ENCODE measurements at regions not wholly inside any gene's neighbourhood (a gene's known extent, or its start where the extent isn't known, plus 50 kb on each side); places are given as distances from the start of the nearest gene placed in this dataset.

- Histone ChIP-seq H3K4me3 (replicated peaks; ENCODE audit: insufficient read depth, low read length) (no peak overlapping the region), H3K27me3 (ENCODE audit: insufficient read depth, poor library complexity, severe bottlenecking) (no peaks in the 10 kb centered on the region), H3K27ac (replicated peaks) (no peak overlapping the region)
- no peak for DNase-seq (ENCODE audit: low read depth in 1 of 2, low spot score in 1 of 2)
- TF ChIP-seq SPI1 (IDR thresholded peaks at IDR 0.05; ENCODE audit: borderline replicate concordance, low read depth) (no peak), CTCF (IDR thresholded peaks at IDR 0.05; ENCODE audit: insufficient read depth, low read length) (no peak), GABPA (IDR thresholded peaks at IDR 0.05; ENCODE audit: low read depth) (no peak)
These were observed 74.0 kb downstream of the GATA3 start for GRCh38 chr10:8128511-8128910.

GRCh38 chr10:8129438-8129837, 75.0 kb downstream of the GATA3 start:
- Histone ChIP-seq H3K4me3 (replicated peaks; ENCODE audit: insufficient read depth, low read length) (no peak overlapping the region), H3K27me3 (ENCODE audit: insufficient read depth, poor library complexity, severe bottlenecking) (no peaks in the 10 kb centered on the region), H3K27ac (replicated peaks) (no peak overlapping the region)
- TF ChIP-seq CTCF (IDR thresholded peaks at IDR 0.05; ENCODE audit: insufficient read depth, low read length) (no peak), GABPA (IDR thresholded peaks at IDR 0.05; ENCODE audit: low read depth) (no peak), POLR2AphosphoS5 (IDR thresholded peaks at IDR 0.05; ENCODE audit: low read depth) (no peak), REST (IDR thresholded peaks at IDR 0.05; ENCODE audit: insufficient replicate concordance, low read depth) (no peak), SPI1 (IDR thresholded peaks at IDR 0.05; ENCODE audit: borderline replicate concordance, low read depth) (no peak)
- no peak for DNase-seq (ENCODE audit: low read depth in 1 of 2, low spot score in 1 of 2)

- Histone ChIP-seq H3K4me3 (replicated peaks; ENCODE audit: insufficient read depth, low read length) (no peak overlapping the region), H3K27me3 (ENCODE audit: insufficient read depth, poor library complexity, severe bottlenecking) (no peaks in the 10 kb centered on the region), H3K27ac (replicated peaks) (no peak overlapping the region)
- TF ChIP-seq POLR2AphosphoS5 (IDR thresholded peaks at IDR 0.05; ENCODE audit: low read depth) = no peak
- TF ChIP-seq GABPA (IDR thresholded peaks at IDR 0.05; ENCODE audit: low read depth) = no peak
- TF ChIP-seq REST (IDR thresholded peaks at IDR 0.05; ENCODE audit: insufficient replicate concordance, low read depth) = no peak
- no peak for TF ChIP-seq SPI1 (IDR thresholded peaks at IDR 0.05; ENCODE audit: borderline replicate concordance, low read depth)
- no peak for TF ChIP-seq CTCF (IDR thresholded peaks at IDR 0.05; ENCODE audit: insufficient read depth, low read length)
- peak in 1 of 2 experiments; percentile 14 for DNase-seq (ENCODE audit: low read depth in 1 of 2, low spot score in 1 of 2)
These were observed 76.8 kb downstream of the GATA3 start for GRCh38 chr10:8130973-8131911.

All from HL-60 (cell line).